Endothelial cell of umbilical vein (primary cell): ENCODE measurements at regions not wholly inside any gene's neighbourhood (a gene's known extent, or its start where the extent isn't known, plus 50 kb on each side); places are given as distances from the start of the nearest gene placed in this dataset.

Experiments
- EZH2 ChIP-seq: IDR thresholded peaks from 2 replicates; pipeline ENCODE4 v1.6.1; 2012; ENCODE audit warnings: borderline replicate concordance, low read depth, mild to moderate bottlenecking, moderate library complexity, low read length, inconsistent platforms; ENCODE audit not compliant: severe bottlenecking
- POLR2A ChIP-seq: IDR thresholded peaks from 2 replicates; pipeline ENCODE4 v1.6.1; 2012; ENCODE audit warnings: low read depth, mild to moderate bottlenecking, control low read depth, low read length
- TF ChIP-seq, protein P1 (sequence below): IDR thresholded peaks from 2 replicates; pipeline ENCODE4 v1.6.1; 2011; ENCODE audit not compliant: insufficient read depth, insufficient read length

DNA sequence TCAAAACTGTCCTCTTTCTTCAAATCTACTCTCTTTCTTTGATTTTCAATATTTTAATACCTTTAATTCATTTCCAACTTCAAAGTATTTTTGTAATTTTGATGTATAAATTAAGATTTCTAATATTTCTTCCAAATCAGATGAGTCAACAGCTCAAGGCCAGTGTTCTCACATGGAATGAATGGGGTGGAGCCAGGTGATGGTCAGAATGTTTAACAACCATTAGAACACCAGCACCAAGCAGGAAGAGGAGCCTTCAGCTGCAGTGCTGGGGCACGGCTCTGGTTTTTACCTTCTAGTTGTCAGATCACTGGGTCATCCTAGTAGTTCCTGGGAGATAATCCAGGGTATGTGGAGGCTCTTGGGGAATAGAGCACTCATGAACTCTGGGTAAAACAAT is 494.5 kb upstream of the PDZRN3 start:
- TF ChIP-seq POLR2A (no peak), EZH2 (no peak)
- TF ChIP-seq, protein P1, sequence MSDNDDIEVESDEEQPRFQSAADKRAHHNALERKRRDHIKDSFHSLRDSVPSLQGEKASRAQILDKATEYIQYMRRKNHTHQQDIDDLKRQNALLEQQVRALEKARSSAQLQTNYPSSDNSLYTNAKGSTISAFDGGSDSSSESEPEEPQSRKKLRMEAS: no peak
